IMR-90 (cell line): ENCODE measurements at regions not wholly inside any gene's neighbourhood (a gene's known extent, or its start where the extent isn't known, plus 50 kb on each side); places are given as distances from the start of the nearest gene placed in this dataset.

Source experiments
- ATAC-seq: fragments of 200-7000 bp; cut with Tn5 transposase; 2 replicates; pipeline ENCODE4 v1.9.1; 2020; ENCODE audit warnings: low read depth, mild to moderate bottlenecking, moderate library complexity
- BruUV-seq: library from RNA; stranded (reverse); fragments of 400-500 nt; replicated peaks from 2 replicates; lab custom pipeline; 2021; lab: Mats Ljungman, UMichigan
- CTCF ChIA-PET: fragments of 300-600 bp; formaldehyde crosslinking; extraction: SDS; loops from one replicate; lab custom pipeline; 2021; ENCODE audit warnings: antibody characterized with exemption; lab: Yijun Ruan, JAX
- POLR2A ChIA-PET: fragments of 300-600 bp; sonication (Branson Sonifier 250); formaldehyde crosslinking; loops from one replicate; lab custom pipeline; 2022; ENCODE audit warnings: antibody characterized with exemption; ENCODE audit not compliant: unreplicated experiment; lab: Charles Lee
- DNase-seq: peaks from one replicate; pipeline ENCODE4 v3.0.0; 2013
- H2AFZ ChIP-seq: replicated peaks from 2 replicates; pipeline ENCODE3; 2013; ENCODE audit warnings: low read length, mild to moderate bottlenecking; ENCODE audit not compliant: poor library complexity
- H2AK5ac ChIP-seq: 2 replicates; pipeline ENCODE4 v1.6.1; 2013; ENCODE audit warnings: low read depth, low read length, inconsistent platforms
- H2AK9ac ChIP-seq: replicated peaks from 2 replicates; pipeline ENCODE3; 2013; ENCODE audit warnings: mild to moderate bottlenecking, low read depth, low read length, moderate library complexity; ENCODE audit not compliant: poor library complexity
- H2BK120ac ChIP-seq: 2 replicates; pipeline ENCODE4 v1.6.1; 2013; ENCODE audit warnings: low read depth, low read length, inconsistent platforms
- H2BK15ac ChIP-seq: 3 replicates; pipeline ENCODE4 v1.6.1; 2013; ENCODE audit warnings: low read depth, low read length, inconsistent platforms
- H2BK20ac ChIP-seq: 2 replicates; pipeline ENCODE4 v1.6.1; 2013; ENCODE audit warnings: low read depth, mild to moderate bottlenecking, inconsistent platforms, low read length, moderate library complexity
- H2BK5ac ChIP-seq: 2 replicates; pipeline ENCODE4 v1.6.1; 2013; ENCODE audit warnings: mild to moderate bottlenecking, low read depth, low read length, inconsistent platforms; ENCODE audit not compliant: poor library complexity, severe bottlenecking
- H3K14ac ChIP-seq: replicated peaks from 2 replicates; pipeline ENCODE4 v1.6.1; 2013; ENCODE audit warnings: low read depth, low read length, inconsistent platforms
- H3K18ac ChIP-seq: 2 replicates; pipeline ENCODE4 v1.6.1; 2013; ENCODE audit warnings: low read depth, low read length, control low read depth
- H3K23ac ChIP-seq: 2 replicates; pipeline ENCODE4 v1.6.1; 2013; ENCODE audit warnings: low read depth, low read length, inconsistent platforms
- H3K27ac ChIP-seq: 2 replicates; pipeline ENCODE4 v1.5.1; 2013; ENCODE audit warnings: mild to moderate bottlenecking, control low read depth, low read length; ENCODE audit not compliant: insufficient read depth
- H3K27me3 ChIP-seq: 2 replicates; pipeline ENCODE4 v1.6.1; 2013; ENCODE audit warnings: low read length; ENCODE audit not compliant: control insufficient read depth, insufficient read depth
- H3K36me3 ChIP-seq: 2 replicates; pipeline ENCODE4 v1.6.1; 2013; ENCODE audit warnings: low read length, mixed read lengths; ENCODE audit not compliant: control insufficient read depth, insufficient read depth
- H3K4ac ChIP-seq: 2 replicates; pipeline ENCODE4 v1.6.1; 2013; ENCODE audit warnings: low read depth, low read length, inconsistent platforms
- H3K4me1 ChIP-seq: 2 replicates; pipeline ENCODE4 v1.6.1; 2013; ENCODE audit warnings: low read length, mixed read lengths; ENCODE audit not compliant: control insufficient read depth, insufficient read depth
- H3K4me2 ChIP-seq: 2 replicates; pipeline ENCODE4 v1.6.1; 2013; ENCODE audit warnings: low read depth, mild to moderate bottlenecking, control low read depth, low read length, moderate library complexity
- H3K4me3 ChIP-seq: 2 replicates; pipeline ENCODE4 v1.5.1; 2013; ENCODE audit warnings: low read depth, mild to moderate bottlenecking, control low read depth, low read length, moderate library complexity; ENCODE audit not compliant: insufficient read depth
- H3K56ac ChIP-seq: 2 replicates; pipeline ENCODE4 v1.6.1; 2013; ENCODE audit warnings: low read length, inconsistent platforms; ENCODE audit not compliant: insufficient read depth; ENCODE audit errors: extremely low read depth
- H3K79me1 ChIP-seq, 2 experiments: 2 replicates each; pipeline ENCODE4 v1.6.1; 2013; ENCODE audit warnings: low read length in 2 of 2, inconsistent platforms in 1 of 2, low read depth in 1 of 2
- H3K9ac ChIP-seq: 2 replicates; pipeline ENCODE4 v1.6.1; 2013; ENCODE audit warnings: low read depth, low read length, control low read depth
- H3K9me1 ChIP-seq: 2 replicates; pipeline ENCODE4 v1.6.1; 2013; ENCODE audit warnings: low read length, inconsistent platforms; ENCODE audit not compliant: insufficient read depth
- H3K9me3 ChIP-seq: 2 replicates; pipeline ENCODE4 v1.6.1; 2013; ENCODE audit warnings: low read length; ENCODE audit not compliant: control insufficient read depth, insufficient read depth
- H4K20me1 ChIP-seq: 2 replicates; pipeline ENCODE4 v1.6.1; 2013; ENCODE audit warnings: low read length, inconsistent platforms; ENCODE audit not compliant: insufficient read depth
- H4K5ac ChIP-seq: 2 replicates; pipeline ENCODE4 v1.6.1; 2013; ENCODE audit warnings: mild to moderate bottlenecking, low read depth, low read length, control low read depth
- H4K8ac ChIP-seq, 2 experiments: 2 replicates each; pipeline ENCODE4 v1.6.1; 2013; ENCODE audit warnings: low read depth in 2 of 2, low read length in 2 of 2, control low read depth in 1 of 2, inconsistent platforms in 1 of 2
- H4K91ac ChIP-seq: 2 replicates; pipeline ENCODE4 v1.6.1; 2013; ENCODE audit warnings: low read depth, low read length, inconsistent platforms; ENCODE audit not compliant: insufficient read depth
- BHLHE40 ChIP-seq: fragments of 150-350 bp; IDR thresholded peaks from 2 replicates; pipeline ENCODE4 v1.6.1; 2016; ENCODE audit warnings: mild to moderate bottlenecking, low read depth, low read length
- CEBPB ChIP-seq: IDR thresholded peaks from 2 replicates; pipeline ENCODE4 v1.6.1; 2012; ENCODE audit warnings: low read depth, low read length, improper control_type of control experiment
- CHD1 ChIP-seq: IDR thresholded peaks from 2 replicates; pipeline ENCODE4 v1.6.1; 2012; ENCODE audit warnings: low read depth, low read length, improper control_type of control experiment
- ELK1 ChIP-seq: fragments of 150-350 bp; IDR thresholded peaks from 2 replicates; pipeline ENCODE4 v1.6.1; 2016; ENCODE audit warnings: low read depth, mild to moderate bottlenecking, low read length, moderate library complexity, borderline replicate concordance
- MXI1 ChIP-seq: IDR thresholded peaks from 2 replicates; pipeline ENCODE4 v1.6.1; 2012; ENCODE audit warnings: low read depth, mild to moderate bottlenecking, low read length, moderate library complexity, borderline replicate concordance
- POLR2A ChIP-seq: IDR thresholded peaks from 2 replicates; pipeline ENCODE4 v1.6.1; 2012; ENCODE audit warnings: mild to moderate bottlenecking, low read depth, low read length
- RFX5 ChIP-seq: IDR thresholded peaks from 2 replicates; pipeline ENCODE4 v1.8.0; 2012; ENCODE audit warnings: low read depth, mild to moderate bottlenecking, low read length, moderate library complexity
- SMC3 ChIP-seq: fragments of 150-350 bp; IDR thresholded peaks from 2 replicates; pipeline ENCODE4 v1.6.1; 2016; ENCODE audit warnings: low read depth, mild to moderate bottlenecking, antibody characterized with exemption, low read length, moderate library complexity
- WGBS, 2 experiments: methylation state at CpG; one replicate each; pipeline versions ENCODE4 v1.1.5 to v1.1.7; 2013; ENCODE audit warnings: missing lambda C conversion rate in 2 of 2; ENCODE audit not compliant: insufficient read length in 1 of 2; ENCODE audit errors: extremely low coverage in 2 of 2; 5-methylcytosine and 5-hydroxymethylcytosine counted together
- dilution Hi-C: fragments of 300-500 bp; cut with HindIII; formaldehyde crosslinking; loops from one replicate; pipeline ENCODE4 v1.14.3; 2018; ENCODE audit warnings: low sequenced_read_pairs; ENCODE audit not compliant: unreplicated experiment
- in situ Hi-C: fragments of 300-500 bp; cut with MboI; formaldehyde crosslinking; loops from 3 replicates; pipeline ENCODE4 v1.14.3; 2019; ENCODE audit warnings: low sequenced_read_pairs, inconsistent platforms, mixed read lengths
- intact Hi-C: fragments of 100-400 bp; cut with micrococcal nuclease; formaldehyde crosslinking; loops from 2 replicates; pipeline ENCODE4 v1.10.0; 2022

- ChIA-PET POLR2A (no interaction called here), CTCF (no interaction called here)
- Histone ChIP-seq H3K79me1 (no peaks in the 10 kb centered on the region), H3K9me3 (peaks cover 4% of the 10 kb centered on the region; the same call in 1 of the 2 replicates), H3K14ac (no peak overlapping the region), H2AK9ac (no peak overlapping the region), H4K20me1 (no peaks in the 10 kb centered on the region), H3K4me3 (no peak overlapping the region), H3K18ac (no peak overlapping the region), H2AFZ (no peak overlapping the region), H3K36me3 (no peaks in the 10 kb centered on the region), H3K27ac (no peak overlapping the region), H2BK5ac (no peak overlapping the region), H3K4ac (no peak overlapping the region), H4K5ac (no peak overlapping the region), H3K56ac (no peak overlapping the region), H3K4me1 (no peaks in the 10 kb centered on the region), H2BK120ac (no peak overlapping the region), H2AK5ac (no peak overlapping the region), H3K27me3 (peaks cover 3% of the 10 kb centered on the region; the same call in 1 of the 2 replicates), H3K9ac (no peak overlapping the region), H2BK20ac (no peak overlapping the region), H3K4me2 (no peak overlapping the region), H4K91ac (no peak overlapping the region), H2BK15ac (no peak overlapping the region), H3K9me1 (no peaks in the 10 kb centered on the region), H4K8ac (no peak overlapping the region), H3K23ac (no peak overlapping the region)
- DNase-seq (no peak), ATAC-seq (no peak)
- no TSS peak for BruUV-seq
- in situ Hi-C loops (no loop called here), dilution Hi-C loops (no loop called here), intact Hi-C loops (no loop called here)
- WGBS, 2 experiments: 100% methylated on average over 3 of the region's 4 CpGs; no CpG with 5 or more reads in 1 of the 2 experiments
- TF ChIP-seq CHD1 (no peak), RFX5 (no peak), CEBPB (no peak), BHLHE40 (no peak), SMC3 (no peak), MXI1 (no peak), ELK1 (no peak), POLR2A (no peak)
Observed at GRCh38 chr10:43986374-43986773, 337.7 kb upstream of the ZNF32 start.
